ENCODE measurements at regions not wholly inside any gene's neighbourhood (a gene's known extent, or its start where the extent isn't known, plus 50 kb on each side); places are given as distances from the start of the nearest gene placed in this dataset.

DNA sequence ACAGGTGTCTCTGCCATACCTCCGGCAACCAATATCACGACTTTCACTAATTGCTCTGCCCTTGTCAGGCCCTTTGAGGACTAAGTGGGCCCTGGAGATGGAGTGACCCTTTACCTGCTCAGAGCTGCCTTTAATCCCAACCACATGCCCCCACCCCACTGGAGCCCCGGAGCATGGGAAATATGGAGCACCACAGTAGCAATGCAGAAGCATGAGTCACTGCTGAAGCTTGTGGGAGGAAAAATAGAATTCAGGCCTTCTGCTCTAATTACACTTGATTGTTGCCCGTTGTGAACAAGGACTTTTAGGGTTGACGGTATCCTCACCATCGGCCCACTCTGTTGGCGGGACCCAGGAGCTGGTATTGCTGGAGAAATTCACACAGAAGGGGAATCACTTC lies 52.5 kb upstream of the FRMD4A start:
- TF ChIP-seq SP2 (tag by site-specific recombination; IDR thresholded peaks at IDR 0.05) (no peak), ZNF302 (tag by site-specific recombination; IDR thresholded peaks at IDR 0.05; ENCODE audit: low read depth) (no peak), ZBTB8A (tag by site-specific recombination; IDR thresholded peaks at IDR 0.05) (no peak)
- TF ChIP-seq, protein P1, sequence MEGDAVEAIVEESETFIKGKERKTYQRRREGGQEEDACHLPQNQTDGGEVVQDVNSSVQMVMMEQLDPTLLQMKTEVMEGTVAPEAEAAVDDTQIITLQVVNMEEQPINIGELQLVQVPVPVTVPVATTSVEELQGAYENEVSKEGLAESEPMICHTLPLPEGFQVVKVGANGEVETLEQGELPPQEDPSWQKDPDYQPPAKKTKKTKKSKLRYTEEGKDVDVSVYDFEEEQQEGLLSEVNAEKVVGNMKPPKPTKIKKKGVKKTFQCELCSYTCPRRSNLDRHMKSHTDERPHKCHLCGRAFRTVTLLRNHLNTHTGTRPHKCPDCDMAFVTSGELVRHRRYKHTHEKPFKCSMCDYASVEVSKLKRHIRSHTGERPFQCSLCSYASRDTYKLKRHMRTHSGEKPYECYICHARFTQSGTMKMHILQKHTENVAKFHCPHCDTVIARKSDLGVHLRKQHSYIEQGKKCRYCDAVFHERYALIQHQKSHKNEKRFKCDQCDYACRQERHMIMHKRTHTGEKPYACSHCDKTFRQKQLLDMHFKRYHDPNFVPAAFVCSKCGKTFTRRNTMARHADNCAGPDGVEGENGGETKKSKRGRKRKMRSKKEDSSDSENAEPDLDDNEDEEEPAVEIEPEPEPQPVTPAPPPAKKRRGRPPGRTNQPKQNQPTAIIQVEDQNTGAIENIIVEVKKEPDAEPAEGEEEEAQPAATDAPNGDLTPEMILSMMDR (tag by site-specific recombination; IDR thresholded peaks at IDR 0.05): no peak
- TF ChIP-seq, protein P2, sequence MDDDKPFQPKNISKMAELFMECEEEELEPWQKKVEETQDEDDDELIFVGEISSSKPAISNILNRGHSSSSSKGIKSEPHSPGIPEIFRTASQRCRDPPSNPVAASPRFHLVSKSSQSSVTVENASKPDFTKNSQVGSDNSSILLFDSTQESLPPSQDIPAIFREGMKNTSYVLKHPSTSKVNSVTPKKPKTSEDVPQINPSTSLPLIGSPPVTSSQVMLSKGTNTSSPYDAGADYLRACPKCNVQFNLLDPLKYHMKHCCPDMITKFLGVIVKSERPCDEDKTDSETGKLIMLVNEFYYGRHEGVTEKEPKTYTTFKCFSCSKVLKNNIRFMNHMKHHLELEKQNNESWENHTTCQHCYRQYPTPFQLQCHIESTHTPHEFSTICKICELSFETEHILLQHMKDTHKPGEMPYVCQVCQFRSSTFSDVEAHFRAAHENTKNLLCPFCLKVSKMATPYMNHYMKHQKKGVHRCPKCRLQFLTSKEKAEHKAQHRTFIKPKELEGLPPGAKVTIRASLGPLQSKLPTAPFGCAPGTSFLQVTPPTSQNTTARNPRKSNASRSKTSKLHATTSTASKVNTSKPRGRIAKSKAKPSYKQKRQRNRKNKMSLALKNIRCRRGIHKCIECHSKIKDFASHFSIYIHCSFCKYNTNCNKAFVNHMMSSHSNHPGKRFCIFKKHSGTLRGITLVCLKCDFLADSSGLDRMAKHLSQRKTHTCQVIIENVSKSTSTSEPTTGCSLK (tag by site-specific recombination; IDR thresholded peaks at IDR 0.05): no peak
- TF ChIP-seq, protein P3, sequence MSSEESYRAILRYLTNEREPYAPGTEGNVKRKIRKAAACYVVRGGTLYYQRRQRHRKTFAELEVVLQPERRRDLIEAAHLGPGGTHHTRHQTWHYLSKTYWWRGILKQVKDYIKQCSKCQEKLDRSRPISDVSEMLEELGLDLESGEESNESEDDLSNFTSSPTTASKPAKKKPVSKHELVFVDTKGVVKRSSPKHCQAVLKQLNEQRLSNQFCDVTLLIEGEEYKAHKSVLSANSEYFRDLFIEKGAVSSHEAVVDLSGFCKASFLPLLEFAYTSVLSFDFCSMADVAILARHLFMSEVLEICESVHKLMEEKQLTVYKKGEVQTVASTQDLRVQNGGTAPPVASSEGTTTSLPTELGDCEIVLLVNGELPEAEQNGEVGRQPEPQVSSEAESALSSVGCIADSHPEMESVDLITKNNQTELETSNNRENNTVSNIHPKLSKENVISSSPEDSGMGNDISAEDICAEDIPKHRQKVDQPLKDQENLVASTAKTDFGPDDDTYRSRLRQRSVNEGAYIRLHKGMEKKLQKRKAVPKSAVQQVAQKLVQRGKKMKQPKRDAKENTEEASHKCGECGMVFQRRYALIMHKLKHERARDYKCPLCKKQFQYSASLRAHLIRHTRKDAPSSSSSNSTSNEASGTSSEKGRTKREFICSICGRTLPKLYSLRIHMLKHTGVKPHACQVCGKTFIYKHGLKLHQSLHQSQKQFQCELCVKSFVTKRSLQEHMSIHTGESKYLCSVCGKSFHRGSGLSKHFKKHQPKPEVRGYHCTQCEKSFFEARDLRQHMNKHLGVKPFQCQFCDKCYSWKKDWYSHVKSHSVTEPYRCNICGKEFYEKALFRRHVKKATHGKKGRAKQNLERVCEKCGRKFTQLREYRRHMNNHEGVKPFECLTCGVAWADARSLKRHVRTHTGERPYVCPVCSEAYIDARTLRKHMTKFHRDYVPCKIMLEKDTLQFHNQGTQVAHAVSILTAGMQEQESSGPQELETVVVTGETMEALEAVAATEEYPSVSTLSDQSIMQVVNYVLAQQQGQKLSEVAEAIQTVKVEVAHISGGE (tag by site-specific recombination; conservative IDR thresholded peaks at IDR 0.05; ENCODE audit: low read depth): no peak
